ENCODE measurements at regions not wholly inside any gene's neighbourhood (a gene's known extent, or its start where the extent isn't known, plus 50 kb on each side); places are given as distances from the start of the nearest gene placed in this dataset.

DNA sequence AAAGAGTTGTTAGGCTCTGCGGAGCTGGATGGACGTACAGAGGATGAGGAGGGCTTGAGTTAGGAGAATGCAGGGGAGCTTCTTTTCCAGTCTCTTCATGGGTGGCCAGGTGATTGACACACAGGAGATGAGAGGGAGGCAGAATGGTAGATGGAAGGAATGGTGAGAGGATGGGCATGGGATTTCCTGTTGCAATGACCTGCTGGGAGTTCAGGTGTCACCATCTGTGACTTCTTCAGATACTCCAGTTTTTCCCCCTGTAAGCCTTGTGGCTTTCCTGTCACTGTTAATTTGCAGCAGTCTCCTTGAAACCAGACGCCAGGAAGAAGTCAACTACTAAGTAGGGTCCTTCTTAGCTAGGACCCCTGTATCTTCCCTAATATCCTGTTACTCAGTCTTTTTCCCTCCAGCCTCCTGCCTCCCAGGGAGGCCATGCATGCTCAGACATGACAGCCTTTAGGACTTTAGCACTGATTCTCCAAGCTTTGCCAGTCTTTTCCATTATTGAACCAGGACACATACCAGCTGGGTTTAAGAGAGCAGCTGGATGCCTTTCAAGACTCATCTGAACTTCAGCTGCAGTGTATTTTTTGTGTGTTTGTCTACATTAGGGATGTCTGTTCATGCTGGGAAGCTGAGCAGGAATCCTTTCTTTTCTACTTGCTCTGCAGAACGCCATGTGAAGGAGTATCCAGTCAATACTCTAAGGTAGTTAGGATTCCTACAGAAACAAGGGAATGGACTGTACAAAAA is 67.2 kb upstream of the CD180 start:
- Histone ChIP-seq H3K9me3 (ENCODE audit: control extremely low read depth in 1 of 3, control insufficient read depth in 2 of 3, insufficient read depth in 1 of 3, low read length in 2 of 3) (no peaks in the 10 kb centered on the region), H3K36me3 (replicated peaks in 1 of 2; ENCODE audit: control extremely low read depth in 1 of 2, control insufficient read depth in 1 of 2, extremely low read depth in 1 of 2, insufficient read depth in 2 of 2, low read length in 1 of 2) (no peaks in the 10 kb centered on the region), H3K4me2 (replicated peaks; ENCODE audit: low read depth, low read length, poor library complexity, severe bottlenecking) (no peak overlapping the region), H4K20me1 (ENCODE audit: control insufficient read depth, insufficient read depth, low read length, poor library complexity, severe bottlenecking) (no peaks in the 10 kb centered on the region), H3K27ac (ENCODE audit: low read length in 2 of 2) (no peak overlapping the region), H3K4me3 (ENCODE audit: control extremely low read depth in 1 of 5, extremely low read depth in 1 of 5, insufficient read depth in 1 of 5, low read depth in 2 of 5, low read length in 4 of 5) (no peak overlapping the region), H3K9ac (ENCODE audit: low read length) (no peak overlapping the region), H2AFZ (ENCODE audit: insufficient read depth, low read depth, low read length, poor library complexity, severe bottlenecking) (no peak overlapping the region), H3K4me1 (ENCODE audit: control insufficient read depth in 2 of 2, insufficient read depth in 2 of 2, low read length in 2 of 2) (no peaks in the 10 kb centered on the region), H3K79me2 (ENCODE audit: control insufficient read depth, insufficient read depth, low read length) (no peaks in the 10 kb centered on the region), H3K27me3 (replicated peaks in 1 of 4; ENCODE audit: control extremely low read depth in 1 of 4, control insufficient read depth in 3 of 4, insufficient read depth in 4 of 4, low read length in 3 of 4) (no peaks in the 10 kb centered on the region)
- no peak for ATAC-seq (ENCODE audit: low read depth)
- no peak overlapping the region for H3K27ac Mint-ChIP-seq
- ChIA-PET POLR2A (no interaction called here), CTCF (interaction anchor here (3.5 kb wide), 1 partner anchor 17 kb away, joined by 16 read pairs; no protein-coding TSS in a partner anchor)
- no peak overlapping the region for H3K4me3 Mint-ChIP-seq
- WGBS (ENCODE audit: insufficient coverage), result 88% methylated on average over 4 of the region's 4 CpGs
- no peaks in the 10 kb centered on the region for H3K9me3 Mint-ChIP-seq (ENCODE audit: insufficient read depth)
- intact Hi-C loops (cut with micrococcal nuclease), result no loop called here
- H3K4me1 Mint-ChIP-seq, result no peaks in the 10 kb centered on the region
- H3K27me3 Mint-ChIP-seq, result peaks cover 3% of the 10 kb centered on the region
- TF ChIP-seq EZH2 (IDR thresholded peaks at IDR 0.05; ENCODE audit: borderline replicate concordance, insufficient read depth, low read depth, low read length, poor library complexity, severe bottlenecking), result no peak
- TF ChIP-seq, protein P1, sequence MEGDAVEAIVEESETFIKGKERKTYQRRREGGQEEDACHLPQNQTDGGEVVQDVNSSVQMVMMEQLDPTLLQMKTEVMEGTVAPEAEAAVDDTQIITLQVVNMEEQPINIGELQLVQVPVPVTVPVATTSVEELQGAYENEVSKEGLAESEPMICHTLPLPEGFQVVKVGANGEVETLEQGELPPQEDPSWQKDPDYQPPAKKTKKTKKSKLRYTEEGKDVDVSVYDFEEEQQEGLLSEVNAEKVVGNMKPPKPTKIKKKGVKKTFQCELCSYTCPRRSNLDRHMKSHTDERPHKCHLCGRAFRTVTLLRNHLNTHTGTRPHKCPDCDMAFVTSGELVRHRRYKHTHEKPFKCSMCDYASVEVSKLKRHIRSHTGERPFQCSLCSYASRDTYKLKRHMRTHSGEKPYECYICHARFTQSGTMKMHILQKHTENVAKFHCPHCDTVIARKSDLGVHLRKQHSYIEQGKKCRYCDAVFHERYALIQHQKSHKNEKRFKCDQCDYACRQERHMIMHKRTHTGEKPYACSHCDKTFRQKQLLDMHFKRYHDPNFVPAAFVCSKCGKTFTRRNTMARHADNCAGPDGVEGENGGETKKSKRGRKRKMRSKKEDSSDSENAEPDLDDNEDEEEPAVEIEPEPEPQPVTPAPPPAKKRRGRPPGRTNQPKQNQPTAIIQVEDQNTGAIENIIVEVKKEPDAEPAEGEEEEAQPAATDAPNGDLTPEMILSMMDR (IDR thresholded peaks at IDR 0.05), result no peak
- no peak for DNase-seq

DNA sequence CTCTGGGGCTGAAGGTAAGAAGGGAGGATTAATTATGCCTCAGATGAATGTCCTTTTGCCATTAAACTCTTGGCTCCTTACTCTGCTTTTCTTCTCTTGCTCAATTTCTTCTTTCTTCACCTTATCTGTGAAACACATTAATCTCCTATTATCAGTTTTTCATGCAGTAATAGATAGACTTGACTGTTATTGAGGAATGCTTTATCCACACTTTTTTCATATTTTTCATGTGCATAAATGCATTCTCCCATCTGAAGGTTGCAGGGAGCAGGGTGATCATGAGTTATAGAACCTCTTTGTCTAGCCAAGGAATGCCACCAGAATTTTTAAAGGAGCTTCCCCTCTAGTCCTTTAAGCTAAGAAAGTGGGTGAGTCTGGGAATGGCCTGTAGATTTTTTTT is 66.4 kb upstream of the CD180 start:
- Mint-ChIP-seq H3K4me3 (no peak overlapping the region), H3K4me1 (no peaks in the 10 kb centered on the region), H3K27me3 (peaks cover 3% of the 10 kb centered on the region), H3K27ac (no peak overlapping the region), H3K9me3 (ENCODE audit: insufficient read depth) (no peaks in the 10 kb centered on the region)
- no peaks in the 10 kb centered on the region for H3K79me2 ChIP-seq (ENCODE audit: control insufficient read depth, insufficient read depth, low read length)
- H3K36me3 ChIP-seq (replicated peaks in 1 of 2; ENCODE audit: control extremely low read depth in 1 of 2, control insufficient read depth in 1 of 2, extremely low read depth in 1 of 2, insufficient read depth in 2 of 2, low read length in 1 of 2), result no peaks in the 10 kb centered on the region
- CTCF ChIA-PET, result interaction anchor here (3.5 kb wide), 1 partner anchor 16 kb away, joined by 16 read pairs; no protein-coding TSS in a partner anchor
- H3K4me2 ChIP-seq (replicated peaks; ENCODE audit: low read depth, low read length, poor library complexity, severe bottlenecking), result no peak overlapping the region
- ATAC-seq (ENCODE audit: low read depth) (no peak), DNase-seq (no peak)
- no peak overlapping the region for H3K27ac ChIP-seq (ENCODE audit: low read length in 2 of 2)
- POLR2A ChIA-PET, result no interaction called here
- no peak overlapping the region for H3K4me3 ChIP-seq (ENCODE audit: control extremely low read depth in 1 of 5, extremely low read depth in 1 of 5, insufficient read depth in 1 of 5, low read depth in 2 of 5, low read length in 4 of 5)
- TF ChIP-seq, protein P1 (IDR thresholded peaks at IDR 0.05), result no peak
- TF ChIP-seq EZH2 (IDR thresholded peaks at IDR 0.05; ENCODE audit: borderline replicate concordance, insufficient read depth, low read depth, low read length, poor library complexity, severe bottlenecking), result no peak
- H3K4me1 ChIP-seq (ENCODE audit: control insufficient read depth in 2 of 2, insufficient read depth in 2 of 2, low read length in 2 of 2), result no peaks in the 10 kb centered on the region
- no peaks in the 10 kb centered on the region for H4K20me1 ChIP-seq (ENCODE audit: control insufficient read depth, insufficient read depth, low read length, poor library complexity, severe bottlenecking)
- no peak overlapping the region for H3K9ac ChIP-seq (ENCODE audit: low read length)
- no peaks in the 10 kb centered on the region for H3K27me3 ChIP-seq (replicated peaks in 1 of 4; ENCODE audit: control extremely low read depth in 1 of 4, control insufficient read depth in 3 of 4, insufficient read depth in 4 of 4, low read length in 3 of 4)
- no peaks in the 10 kb centered on the region for H3K9me3 ChIP-seq (ENCODE audit: control extremely low read depth in 1 of 3, control insufficient read depth in 2 of 3, insufficient read depth in 1 of 3, low read length in 2 of 3)
- no peak overlapping the region for H2AFZ ChIP-seq (ENCODE audit: insufficient read depth, low read depth, low read length, poor library complexity, severe bottlenecking)
- intact Hi-C loops (cut with micrococcal nuclease), result no loop called here

All from B cell (primary cell).